H1 (cell line): ENCODE measurements at regions not wholly inside any gene's neighbourhood (a gene's known extent, or its start where the extent isn't known, plus 50 kb on each side); places are given as distances from the start of the nearest gene placed in this dataset.

Source experiments
- CTCF ChIA-PET: fragments of 300-600 bp; sonication (Branson Sonifier 250); formaldehyde crosslinking; loops from one replicate; lab custom pipeline; 2021; ENCODE audit not compliant: partially characterized antibody; lab: Charles Lee
- POLR2A ChIA-PET: fragments of 300-600 bp; sonication (Branson Sonifier 250); formaldehyde crosslinking; loops from one replicate; lab custom pipeline; 2021; ENCODE audit warnings: inconsistent platforms; ENCODE audit not compliant: partially characterized antibody; lab: Charles Lee
- DNase-seq, 2 experiments: peaks; one replicate each; pipeline versions ENCODE4 v3.0.0 to v3.0.0-alpha.2; 2010 to 2022; ENCODE audit warnings: low spot score in 2 of 2, low read depth in 1 of 2, mixed read lengths in 1 of 2
- FAIRE-seq: peaks from 2 replicates; lab custom pipeline; 2011; peaks lifted over from hg19 to GRCh38; lab: Jason Lieb, UNC
- H2AFZ ChIP-seq: 2 replicates; pipeline ENCODE4 v1.8.1; 2012; ENCODE audit warnings: low read length, inconsistent platforms
- H2AK5ac ChIP-seq: 2 replicates; pipeline ENCODE4 v1.6.1; 2013; ENCODE audit warnings: low read depth, low read length
- H2BK120ac ChIP-seq: replicated peaks from 2 replicates; pipeline ENCODE3; 2013; ENCODE audit warnings: low read depth, low read length, inconsistent platforms
- H2BK12ac ChIP-seq: 2 replicates; pipeline ENCODE4 v1.6.1; 2013; ENCODE audit warnings: low read depth, low read length
- H2BK15ac ChIP-seq: 2 replicates; pipeline ENCODE4 v1.6.1; 2013; ENCODE audit warnings: low read length
- H2BK20ac ChIP-seq: 2 replicates; pipeline ENCODE4 v1.6.1; 2013; ENCODE audit warnings: low read length
- H2BK5ac ChIP-seq: 2 replicates; pipeline ENCODE4 v1.6.1; 2013; ENCODE audit warnings: low read depth, low read length
- H3K14ac ChIP-seq: 2 replicates; pipeline ENCODE4 v1.6.1; 2013; ENCODE audit warnings: inconsistent platforms; ENCODE audit not compliant: insufficient read length
- H3K18ac ChIP-seq: 2 replicates; pipeline ENCODE4 v1.6.1; 2013; ENCODE audit warnings: low read length; ENCODE audit errors: extremely low read depth
- H3K23ac ChIP-seq: 2 replicates; pipeline ENCODE4 v1.6.1; 2013; ENCODE audit warnings: inconsistent platforms; ENCODE audit not compliant: insufficient read length
- H3K23me2 ChIP-seq: 2 replicates; pipeline ENCODE4 v1.6.1; 2013; ENCODE audit warnings: low read depth, low read length
- H3K27ac ChIP-seq: 2 replicates; pipeline ENCODE4 v1.6.1; 2011; ENCODE audit warnings: low read depth, low read length, inconsistent platforms
- H3K27me3 ChIP-seq, 4 experiments: replicated peaks in 1 of 4; 1 replicate in 1 of 4; 2 replicates in 3 of 4; pipeline versions ENCODE4 v1.6.1 to v1.8.1; 2011 to 2013; ENCODE audit warnings: low read length in 3 of 4, mild to moderate bottlenecking in 3 of 4, inconsistent platforms in 2 of 4, mixed read lengths in 2 of 4, moderate library complexity in 1 of 4; ENCODE audit not compliant: control insufficient read depth in 3 of 4, insufficient read depth in 3 of 4; ENCODE audit errors: extremely low read depth in 1 of 4
- H3K36me3 ChIP-seq, 4 experiments: 2 replicates each; pipeline versions ENCODE4 v1.6.1 to v1.8.1; 2011 to 2013; ENCODE audit warnings: mild to moderate bottlenecking in 4 of 4, low read length in 3 of 4, moderate library complexity in 2 of 4, control low read depth in 1 of 4, inconsistent platforms in 1 of 4; ENCODE audit not compliant: insufficient read depth in 4 of 4, control insufficient read depth in 2 of 4
- H3K4ac ChIP-seq: replicated peaks from 2 replicates; pipeline ENCODE3; 2013; ENCODE audit warnings: low read length, low read depth, mixed read lengths, inconsistent platforms; ENCODE audit not compliant: insufficient read length
- H3K4me1 ChIP-seq, 4 experiments: replicated peaks in 1 of 4; 1 replicate in 1 of 4; 2 replicates in 3 of 4; pipeline versions ENCODE4 v1.6.1 to v1.8.1; 2011 to 2013; ENCODE audit warnings: low read length in 3 of 4, inconsistent platforms in 2 of 4, mixed read lengths in 1 of 4; ENCODE audit not compliant: insufficient read depth in 4 of 4, control insufficient read depth in 3 of 4
- H3K4me2 ChIP-seq, 2 experiments: 2 replicates each; pipeline versions ENCODE4 v1.6.1 to v1.8.1; 2011 to 2013; ENCODE audit warnings: low read depth in 2 of 2, low read length in 2 of 2, control low read depth in 1 of 2, inconsistent platforms in 1 of 2, mild to moderate bottlenecking in 1 of 2; ENCODE audit not compliant: insufficient read depth in 1 of 2
- H3K4me3 ChIP-seq, 4 experiments: fragments of 200-600, 300-600 bp in 1 of 4; sonication (generic), shearing (Covaris generic), sonication (Bioruptor Twin) in 1 of 4; 2 replicates each; pipeline versions ENCODE4 v1.5.1 to v1.8.1; 2011 to 2016; ENCODE audit warnings: low read length in 4 of 4, low read depth in 3 of 4, control low read depth in 2 of 4, inconsistent platforms in 2 of 4, mild to moderate bottlenecking in 2 of 4, mixed read lengths in 1 of 4, moderate library complexity in 1 of 4; ENCODE audit not compliant: insufficient read depth in 2 of 4; ENCODE audit errors: extremely low read depth in 1 of 4
- H3K56ac ChIP-seq: replicated peaks from 2 replicates; pipeline ENCODE3; 2013; ENCODE audit warnings: low read depth, mild to moderate bottlenecking, mixed read lengths, low read length, inconsistent platforms; ENCODE audit not compliant: insufficient read length
- H3K79me1 ChIP-seq: 2 replicates; pipeline ENCODE4 v1.6.1; 2013; ENCODE audit warnings: low read depth, low read length, control low read depth
- H3K79me2 ChIP-seq, 2 experiments: 2 replicates each; pipeline versions ENCODE4 v1.6.1 to v1.8.1; 2012 to 2013; ENCODE audit warnings: low read length in 2 of 2, mild to moderate bottlenecking in 2 of 2, inconsistent platforms in 1 of 2; ENCODE audit not compliant: insufficient read depth in 2 of 2, control insufficient read depth in 1 of 2
- H3K9ac ChIP-seq, 4 experiments: replicated peaks in 1 of 4; 1 replicate in 1 of 4; 2 replicates in 3 of 4; pipeline versions ENCODE4 v1.6.1 to v1.8.1; 2011 to 2013; ENCODE audit warnings: low read depth in 3 of 4, low read length in 3 of 4, control low read depth in 2 of 4, mild to moderate bottlenecking in 2 of 4, moderate library complexity in 2 of 4, inconsistent platforms in 1 of 4; ENCODE audit errors: extremely low read depth in 1 of 4
- H3K9me3 ChIP-seq, 2 experiments: 2 replicates each; pipeline versions ENCODE4 v1.6.1 to v1.8.1; 2012 to 2013; ENCODE audit warnings: mild to moderate bottlenecking in 2 of 2, moderate library complexity in 2 of 2, control low read depth in 1 of 2, inconsistent platforms in 1 of 2, low read depth in 1 of 2, low read length in 1 of 2, mixed read lengths in 1 of 2; ENCODE audit not compliant: insufficient read depth in 2 of 2
- H4K20me1 ChIP-seq, 2 experiments: replicated peaks in 1 of 2; 2 replicates each; pipeline versions ENCODE3 to v1.8.1; 2011 to 2013; ENCODE audit warnings: inconsistent platforms in 2 of 2, low read length in 2 of 2, mild to moderate bottlenecking in 1 of 2; ENCODE audit not compliant: insufficient read depth in 2 of 2, control insufficient read depth in 1 of 2
- H4K5ac ChIP-seq: 2 replicates; pipeline ENCODE4 v1.6.1; 2013; ENCODE audit warnings: low read length, low read depth, mixed read lengths, inconsistent platforms; ENCODE audit not compliant: insufficient read length
- H4K8ac ChIP-seq: 2 replicates; pipeline ENCODE4 v1.8.0; 2013; ENCODE audit warnings: mild to moderate bottlenecking, moderate library complexity, low read length, inconsistent platforms; ENCODE audit not compliant: insufficient read depth; ENCODE audit errors: extremely low read depth
- H4K91ac ChIP-seq: replicated peaks from 2 replicates; pipeline ENCODE3; 2013; ENCODE audit warnings: low read length, mixed read lengths, inconsistent platforms; ENCODE audit not compliant: insufficient read length
- ASH2L ChIP-seq: fragments of 200-600, 300-600 bp; sonication (generic); IDR thresholded peaks from one replicate; pipeline ENCODE4 v1.7.1; 2017; ENCODE audit warnings: low read length
- CTBP2 ChIP-seq: IDR thresholded peaks from 2 replicates; pipeline ENCODE4 v1.7.0; 2011; ENCODE audit warnings: borderline replicate concordance, mild to moderate bottlenecking, moderate library complexity, mixed read lengths, low read length; ENCODE audit not compliant: insufficient read depth, insufficient read length
- NRF1 ChIP-seq: IDR thresholded peaks from 2 replicates; pipeline ENCODE4 v1.6.1; 2011; ENCODE audit warnings: mild to moderate bottlenecking, low read depth, low read length, improper control_type of control experiment
- SP1 ChIP-seq: IDR thresholded peaks from 2 replicates; pipeline ENCODE4 v1.6.1; 2011; ENCODE audit warnings: low read depth, low read length
- TAF1 ChIP-seq: IDR thresholded peaks from 2 replicates; pipeline ENCODE4 v1.6.1; 2011; ENCODE audit warnings: mild to moderate bottlenecking, low read depth, low read length
- WGBS, 2 experiments: shearing (Covaris generic) in 1 of 2; methylation state at CpG; one replicate each; pipeline versions ENCODE4 v1.1.6 to v1.1.7; 2013 to 2015; ENCODE audit warnings: low lambda C conversion rate in 2 of 2, mixed read lengths in 2 of 2, inconsistent platforms in 1 of 2, low coverage in 1 of 2, missing lambda C conversion rate in 1 of 2; ENCODE audit not compliant: insufficient replicate concordance in 2 of 2, insufficient coverage in 1 of 2, insufficient read length in 1 of 2; ENCODE audit errors: extremely low coverage in 1 of 2, missing lambda C conversion rate in 1 of 2; 5-methylcytosine and 5-hydroxymethylcytosine counted together
- TF ChIP-seq, protein P1 (sequence below), 3 experiments: IDR thresholded peaks; 1 replicate in 2 of 3; 2 replicates in 1 of 3; pipeline versions ENCODE4 v1.5.1 to v1.6.1; 2011; ENCODE audit warnings: low read length in 3 of 3, mild to moderate bottlenecking in 3 of 3, inconsistent platforms in 2 of 3, low read depth in 1 of 3, moderate library complexity in 1 of 3; ENCODE audit not compliant: insufficient read depth in 1 of 3; ENCODE audit errors: control extremely low read depth in 1 of 3

DNA sequence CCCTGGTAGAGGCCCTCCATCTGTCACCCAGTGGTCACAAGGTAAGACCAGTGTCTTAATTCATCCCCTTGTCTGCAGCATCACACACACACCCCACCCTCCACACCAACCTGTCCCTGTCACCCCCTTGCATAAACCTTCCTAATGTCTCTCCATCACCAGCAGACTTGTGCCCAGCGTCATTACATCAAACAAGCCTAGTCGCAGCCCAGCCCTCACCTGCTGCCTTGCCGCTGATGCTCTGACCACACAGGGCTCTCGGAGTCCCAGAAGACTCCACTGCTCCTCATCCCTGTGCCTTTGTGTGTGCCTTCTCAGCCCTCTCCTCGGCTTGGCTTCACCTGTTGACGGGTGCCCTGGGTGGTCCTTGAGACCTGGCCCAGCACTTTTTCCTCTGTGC is 171.2 kb downstream of the GLI2 start:
- H3K79me2 ChIP-seq = peaks cover 0 to 8% of the 10 kb centered on the region in 2 experiments; a peak in 1 of 4 replicates
- H2AK5ac ChIP-seq = no peak overlapping the region
- H2BK20ac ChIP-seq = no peak overlapping the region
- H3K27ac ChIP-seq = no peak overlapping the region
- H3K23ac ChIP-seq = no peak overlapping the region
- no peak overlapping the region for H3K56ac ChIP-seq
- H4K91ac ChIP-seq = no peak overlapping the region
- FAIRE-seq = no peak
- no peak overlapping the region for H3K18ac ChIP-seq
- no peak overlapping the region for H2BK12ac ChIP-seq
- POLR2A ChIA-PET = interaction anchor here (1.0 kb wide), 1 partner anchor 168 kb away, joined by 3 read pairs; no protein-coding TSS in a partner anchor
- no peak overlapping the region for H2AFZ ChIP-seq
- 92% methylated on average over 6 of the region's 6 CpGs; no CpG with 5 or more reads in 1 of the 2 experiments for WGBS, 2 experiments
- no peak overlapping the region for H2BK15ac ChIP-seq
- no peak overlapping the region for H4K5ac ChIP-seq
- H3K23me2 ChIP-seq = no peaks in the 10 kb centered on the region
- no peak overlapping the region for H4K8ac ChIP-seq
- H2BK5ac ChIP-seq = no peak overlapping the region
- peaks cover 16 to 23% of the 10 kb centered on the region in 2 experiments for H4K20me1 ChIP-seq
- H3K4me1 ChIP-seq = peaks cover 0 to 11% (median 6%) of the 10 kb centered on the region in 4 experiments; a peak in 6 of 7 replicates
- H3K9ac ChIP-seq = no peak overlapping the region
- peaks cover 16% of the 10 kb centered on the region for H3K79me1 ChIP-seq
- H3K4ac ChIP-seq = no peak overlapping the region
- no peak overlapping the region for H3K14ac ChIP-seq
- H3K27me3 ChIP-seq = no peaks in the 10 kb centered on the region
- H3K9me3 ChIP-seq = no peaks in the 10 kb centered on the region
- H3K36me3 ChIP-seq = peaks cover 0 to 2% (median 0%) of the 10 kb centered on the region in 4 experiments; a peak in 1 of 8 replicates
- DNase-seq = no peak
- H3K4me2 ChIP-seq = no peak overlapping the region
- CTCF ChIA-PET = interaction anchor here (0.9 to 2.7 kb wide), 2 partner anchors 211 to 237 kb away, joined by 3 to 11 read pairs; no protein-coding TSS in a partner anchor
- no peak overlapping the region for H2BK120ac ChIP-seq
- H3K4me3 ChIP-seq = no peak overlapping the region
- TF ChIP-seq, protein P1, sequence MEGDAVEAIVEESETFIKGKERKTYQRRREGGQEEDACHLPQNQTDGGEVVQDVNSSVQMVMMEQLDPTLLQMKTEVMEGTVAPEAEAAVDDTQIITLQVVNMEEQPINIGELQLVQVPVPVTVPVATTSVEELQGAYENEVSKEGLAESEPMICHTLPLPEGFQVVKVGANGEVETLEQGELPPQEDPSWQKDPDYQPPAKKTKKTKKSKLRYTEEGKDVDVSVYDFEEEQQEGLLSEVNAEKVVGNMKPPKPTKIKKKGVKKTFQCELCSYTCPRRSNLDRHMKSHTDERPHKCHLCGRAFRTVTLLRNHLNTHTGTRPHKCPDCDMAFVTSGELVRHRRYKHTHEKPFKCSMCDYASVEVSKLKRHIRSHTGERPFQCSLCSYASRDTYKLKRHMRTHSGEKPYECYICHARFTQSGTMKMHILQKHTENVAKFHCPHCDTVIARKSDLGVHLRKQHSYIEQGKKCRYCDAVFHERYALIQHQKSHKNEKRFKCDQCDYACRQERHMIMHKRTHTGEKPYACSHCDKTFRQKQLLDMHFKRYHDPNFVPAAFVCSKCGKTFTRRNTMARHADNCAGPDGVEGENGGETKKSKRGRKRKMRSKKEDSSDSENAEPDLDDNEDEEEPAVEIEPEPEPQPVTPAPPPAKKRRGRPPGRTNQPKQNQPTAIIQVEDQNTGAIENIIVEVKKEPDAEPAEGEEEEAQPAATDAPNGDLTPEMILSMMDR (IDR thresholded peaks at IDR 0.05; ENCODE audit: control extremely low read depth in 1 of 3, insufficient read depth in 1 of 3, low read depth in 1 of 3, low read length in 3 of 3) = no peak
- no peak for TF ChIP-seq NRF1
- no peak for TF ChIP-seq TAF1
- no peak for TF ChIP-seq ASH2L
- TF ChIP-seq SP1 = no peak
- TF ChIP-seq CTBP2 = no peak
